ENCODE measurements at regions not wholly inside any gene's neighbourhood (a gene's known extent, or its start where the extent isn't known, plus 50 kb on each side); places are given as distances from the start of the nearest gene placed in this dataset.

- no peak for TF ChIP-seq EP300 (IDR thresholded peaks at IDR 0.05)
- no peak for TF ChIP-seq CTCF (IDR thresholded peaks at IDR 0.05)
- TF ChIP-seq POLR2AphosphoS5 (IDR thresholded peaks at IDR 0.05), result no peak
- TF ChIP-seq POLR2A (IDR thresholded peaks at IDR 0.05; ENCODE audit: low read depth), result no peak
Measured at GRCh38 chr2:151060287-151060686, 201.4 kb downstream of the RBM43 start.

Measured in esophagus muscularis mucosa (tissue), 4 donors.